ENCODE measurements at regions not wholly inside any gene's neighbourhood (a gene's known extent, or its start where the extent isn't known, plus 50 kb on each side); places are given as distances from the start of the nearest gene placed in this dataset.

DNA sequence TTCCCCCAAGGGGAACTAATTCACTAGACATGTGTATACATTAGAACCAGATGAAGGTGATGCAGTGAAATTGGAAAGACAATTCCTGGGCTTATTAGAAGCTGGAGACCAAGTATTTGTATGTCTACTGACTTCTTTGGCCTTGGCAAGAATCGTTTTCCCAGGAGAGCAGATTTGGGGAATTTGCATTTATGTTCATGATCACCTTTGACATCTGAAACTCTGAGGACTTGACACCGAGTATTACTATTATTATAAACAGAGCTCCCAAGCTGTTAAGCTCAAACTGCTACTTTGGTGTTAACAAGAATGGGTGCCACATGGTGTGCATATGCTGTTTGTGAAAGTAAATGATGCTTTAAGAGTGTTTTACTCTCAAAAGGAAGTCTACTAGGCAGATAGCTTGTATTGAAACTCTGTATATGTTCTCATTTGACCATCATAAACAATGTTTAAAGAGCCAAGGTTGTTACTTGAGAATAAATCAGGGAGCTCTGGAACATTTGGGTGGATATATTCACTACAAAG is 519.8 kb upstream of the GOLIM4 start:
- WGBS (ENCODE audit: low lambda C conversion rate), result 17% methylated on average over 2 of the region's 2 CpGs
- TF ChIP-seq, protein P1, sequence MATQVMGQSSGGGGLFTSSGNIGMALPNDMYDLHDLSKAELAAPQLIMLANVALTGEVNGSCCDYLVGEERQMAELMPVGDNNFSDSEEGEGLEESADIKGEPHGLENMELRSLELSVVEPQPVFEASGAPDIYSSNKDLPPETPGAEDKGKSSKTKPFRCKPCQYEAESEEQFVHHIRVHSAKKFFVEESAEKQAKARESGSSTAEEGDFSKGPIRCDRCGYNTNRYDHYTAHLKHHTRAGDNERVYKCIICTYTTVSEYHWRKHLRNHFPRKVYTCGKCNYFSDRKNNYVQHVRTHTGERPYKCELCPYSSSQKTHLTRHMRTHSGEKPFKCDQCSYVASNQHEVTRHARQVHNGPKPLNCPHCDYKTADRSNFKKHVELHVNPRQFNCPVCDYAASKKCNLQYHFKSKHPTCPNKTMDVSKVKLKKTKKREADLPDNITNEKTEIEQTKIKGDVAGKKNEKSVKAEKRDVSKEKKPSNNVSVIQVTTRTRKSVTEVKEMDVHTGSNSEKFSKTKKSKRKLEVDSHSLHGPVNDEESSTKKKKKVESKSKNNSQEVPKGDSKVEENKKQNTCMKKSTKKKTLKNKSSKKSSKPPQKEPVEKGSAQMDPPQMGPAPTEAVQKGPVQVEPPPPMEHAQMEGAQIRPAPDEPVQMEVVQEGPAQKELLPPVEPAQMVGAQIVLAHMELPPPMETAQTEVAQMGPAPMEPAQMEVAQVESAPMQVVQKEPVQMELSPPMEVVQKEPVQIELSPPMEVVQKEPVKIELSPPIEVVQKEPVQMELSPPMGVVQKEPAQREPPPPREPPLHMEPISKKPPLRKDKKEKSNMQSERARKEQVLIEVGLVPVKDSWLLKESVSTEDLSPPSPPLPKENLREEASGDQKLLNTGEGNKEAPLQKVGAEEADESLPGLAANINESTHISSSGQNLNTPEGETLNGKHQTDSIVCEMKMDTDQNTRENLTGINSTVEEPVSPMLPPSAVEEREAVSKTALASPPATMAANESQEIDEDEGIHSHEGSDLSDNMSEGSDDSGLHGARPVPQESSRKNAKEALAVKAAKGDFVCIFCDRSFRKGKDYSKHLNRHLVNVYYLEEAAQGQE (IDR thresholded peaks at IDR 0.05; ENCODE audit: low read depth, low read length), result no peak
- TF ChIP-seq GABPA (IDR thresholded peaks at IDR 0.05; ENCODE audit: low read depth) (no peak), MXI1 (IDR thresholded peaks at IDR 0.05; ENCODE audit: low read depth, low read length) (no peak), SIN3A (IDR thresholded peaks at IDR 0.05; ENCODE audit: borderline replicate concordance, low read depth, low read length) (no peak), FOXJ3 (CRISPR knock-in tag; IDR thresholded peaks at IDR 0.05) (no peak), TCF12 (IDR thresholded peaks at IDR 0.05) (no peak), NFIC (IDR thresholded peaks at IDR 0.05; ENCODE audit: borderline replicate concordance) (no peak), FOSL2 (IDR thresholded peaks at IDR 0.05; ENCODE audit: borderline replicate concordance, low read depth) (no peak), FOXM1 (IDR thresholded peaks at IDR 0.05; ENCODE audit: low read depth) (no peak), POLR2AphosphoS5 (IDR thresholded peaks at IDR 0.05; ENCODE audit: low read depth, low read length) (no peak), EZH2phosphoT487 (IDR thresholded peaks at IDR 0.05; ENCODE audit: borderline replicate concordance, low read depth) (no peak)
- TF ChIP-seq, protein P2, sequence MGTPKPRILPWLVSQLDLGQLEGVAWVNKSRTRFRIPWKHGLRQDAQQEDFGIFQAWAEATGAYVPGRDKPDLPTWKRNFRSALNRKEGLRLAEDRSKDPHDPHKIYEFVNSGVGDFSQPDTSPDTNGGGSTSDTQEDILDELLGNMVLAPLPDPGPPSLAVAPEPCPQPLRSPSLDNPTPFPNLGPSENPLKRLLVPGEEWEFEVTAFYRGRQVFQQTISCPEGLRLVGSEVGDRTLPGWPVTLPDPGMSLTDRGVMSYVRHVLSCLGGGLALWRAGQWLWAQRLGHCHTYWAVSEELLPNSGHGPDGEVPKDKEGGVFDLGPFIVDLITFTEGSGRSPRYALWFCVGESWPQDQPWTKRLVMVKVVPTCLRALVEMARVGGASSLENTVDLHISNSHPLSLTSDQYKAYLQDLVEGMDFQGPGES (IDR thresholded peaks at IDR 0.05; ENCODE audit: low read depth, low read length), result no peak
- TF ChIP-seq, protein P3, sequence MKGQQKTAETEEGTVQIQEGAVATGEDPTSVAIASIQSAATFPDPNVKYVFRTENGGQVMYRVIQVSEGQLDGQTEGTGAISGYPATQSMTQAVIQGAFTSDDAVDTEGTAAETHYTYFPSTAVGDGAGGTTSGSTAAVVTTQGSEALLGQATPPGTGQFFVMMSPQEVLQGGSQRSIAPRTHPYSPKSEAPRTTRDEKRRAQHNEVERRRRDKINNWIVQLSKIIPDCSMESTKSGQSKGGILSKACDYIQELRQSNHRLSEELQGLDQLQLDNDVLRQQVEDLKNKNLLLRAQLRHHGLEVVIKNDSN (IDR thresholded peaks at IDR 0.05; ENCODE audit: borderline replicate concordance, low read depth), result no peak
- TF ChIP-seq, protein P4, sequence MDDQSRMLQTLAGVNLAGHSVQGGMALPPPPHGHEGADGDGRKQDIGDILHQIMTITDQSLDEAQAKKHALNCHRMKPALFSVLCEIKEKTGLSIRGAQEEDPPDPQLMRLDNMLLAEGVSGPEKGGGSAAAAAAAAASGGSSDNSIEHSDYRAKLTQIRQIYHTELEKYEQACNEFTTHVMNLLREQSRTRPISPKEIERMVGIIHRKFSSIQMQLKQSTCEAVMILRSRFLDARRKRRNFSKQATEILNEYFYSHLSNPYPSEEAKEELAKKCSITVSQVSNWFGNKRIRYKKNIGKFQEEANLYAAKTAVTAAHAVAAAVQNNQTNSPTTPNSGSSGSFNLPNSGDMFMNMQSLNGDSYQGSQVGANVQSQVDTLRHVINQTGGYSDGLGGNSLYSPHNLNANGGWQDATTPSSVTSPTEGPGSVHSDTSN (IDR thresholded peaks at IDR 0.05), result no peak
- TF ChIP-seq, protein P5, sequence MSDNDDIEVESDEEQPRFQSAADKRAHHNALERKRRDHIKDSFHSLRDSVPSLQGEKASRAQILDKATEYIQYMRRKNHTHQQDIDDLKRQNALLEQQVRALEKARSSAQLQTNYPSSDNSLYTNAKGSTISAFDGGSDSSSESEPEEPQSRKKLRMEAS (IDR thresholded peaks at IDR 0.05; ENCODE audit: low read depth), result no peak
- TF ChIP-seq, protein P6, sequence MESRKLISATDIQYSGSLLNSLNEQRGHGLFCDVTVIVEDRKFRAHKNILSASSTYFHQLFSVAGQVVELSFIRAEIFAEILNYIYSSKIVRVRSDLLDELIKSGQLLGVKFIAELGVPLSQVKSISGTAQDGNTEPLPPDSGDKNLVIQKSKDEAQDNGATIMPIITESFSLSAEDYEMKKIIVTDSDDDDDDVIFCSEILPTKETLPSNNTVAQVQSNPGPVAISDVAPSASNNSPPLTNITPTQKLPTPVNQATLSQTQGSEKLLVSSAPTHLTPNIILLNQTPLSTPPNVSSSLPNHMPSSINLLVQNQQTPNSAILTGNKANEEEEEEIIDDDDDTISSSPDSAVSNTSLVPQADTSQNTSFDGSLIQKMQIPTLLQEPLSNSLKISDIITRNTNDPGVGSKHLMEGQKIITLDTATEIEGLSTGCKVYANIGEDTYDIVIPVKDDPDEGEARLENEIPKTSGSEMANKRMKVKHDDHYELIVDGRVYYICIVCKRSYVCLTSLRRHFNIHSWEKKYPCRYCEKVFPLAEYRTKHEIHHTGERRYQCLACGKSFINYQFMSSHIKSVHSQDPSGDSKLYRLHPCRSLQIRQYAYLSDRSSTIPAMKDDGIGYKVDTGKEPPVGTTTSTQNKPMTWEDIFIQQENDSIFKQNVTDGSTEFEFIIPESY (IDR thresholded peaks at IDR 0.05; ENCODE audit: borderline replicate concordance, low read depth), result no peak
- TF ChIP-seq, protein P7, sequence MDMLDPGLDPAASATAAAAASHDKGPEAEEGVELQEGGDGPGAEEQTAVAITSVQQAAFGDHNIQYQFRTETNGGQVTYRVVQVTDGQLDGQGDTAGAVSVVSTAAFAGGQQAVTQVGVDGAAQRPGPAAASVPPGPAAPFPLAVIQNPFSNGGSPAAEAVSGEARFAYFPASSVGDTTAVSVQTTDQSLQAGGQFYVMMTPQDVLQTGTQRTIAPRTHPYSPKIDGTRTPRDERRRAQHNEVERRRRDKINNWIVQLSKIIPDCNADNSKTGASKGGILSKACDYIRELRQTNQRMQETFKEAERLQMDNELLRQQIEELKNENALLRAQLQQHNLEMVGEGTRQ (IDR thresholded peaks at IDR 0.05; ENCODE audit: borderline replicate concordance, low read depth, low read length), result no peak
- H3F3A ChIP-seq (replicated peaks; ENCODE audit: insufficient read depth), result no peaks in the 10 kb centered on the region
- DNase-seq, result no peak
- ChIA-PET CTCF (interaction anchor here (0.8 to 3.1 kb wide), 3 partner anchors 105 to 404 kb away, joined by 4 to 14 read pairs (median 8); no protein-coding TSS in a partner anchor), POLR2A (no interaction called here)
- H4K20me1 ChIP-seq (ENCODE audit: insufficient read depth), result no peaks in the 10 kb centered on the region
- H3K27ac ChIP-seq (ENCODE audit: low read depth in 2 of 2, low read length in 1 of 2), result no peak overlapping the region
- H3K9me3 ChIP-seq, result no peaks in the 10 kb centered on the region
- no peak overlapping the region for H3K4me3 ChIP-seq (ENCODE audit: low read depth in 2 of 2, low read length in 1 of 2)
- no peaks in the 10 kb centered on the region for H3K27me3 ChIP-seq (ENCODE audit: insufficient read depth)
- no peak overlapping the region for H3K4me2 ChIP-seq
- no peak overlapping the region for H3K9ac ChIP-seq
- no peak overlapping the region for H2AFZ ChIP-seq (ENCODE audit: low read depth)
- no peaks in the 10 kb centered on the region for H3K9me2 ChIP-seq
- H3K79me2 ChIP-seq (ENCODE audit: insufficient read depth), result no peaks in the 10 kb centered on the region
- no peaks in the 10 kb centered on the region for H3K36me3 ChIP-seq (replicated peaks in 1 of 2; ENCODE audit: control insufficient read depth in 1 of 2, insufficient read depth in 2 of 2, low read length in 1 of 2)
- H3K4me1 ChIP-seq (ENCODE audit: control insufficient read depth in 1 of 2, insufficient read depth in 2 of 2, low read depth in 1 of 2, low read length in 1 of 2), result no peaks in the 10 kb centered on the region

Data from SK-N-SH (cell line).